Right lobe of liver (tissue), 6 donors: ENCODE measurements at regions not wholly inside any gene's neighbourhood (a gene's known extent, or its start where the extent isn't known, plus 50 kb on each side); places are given as distances from the start of the nearest gene placed in this dataset.

Source experiments
- ATAC-seq, 4 donors: fragments of 200-7000 bp; cut with Tn5 transposase; one replicate each; pipeline ENCODE4 v1.9.1; 2020; ENCODE audit warnings: mild to moderate bottlenecking in 4 of 4, moderate library complexity in 4 of 4
- DNase-seq, 3 donors: peaks; one replicate each; pipeline ENCODE4 v3.0.0-alpha.2; 2020
- H3K27ac ChIP-seq, 3 donors: fragments of 200-600 bp; one replicate each; pipeline ENCODE4 v1.8.0; 2022
- H3K27me3 ChIP-seq, 2 donors: fragments of 200-600 bp; one replicate each; pipeline ENCODE4 v1.8.0; 2022
- H3K36me3 ChIP-seq, 4 donors: fragments of 200-600 bp; sonication (generic) in 1 of 4; one replicate each; pipeline versions ENCODE4 v1.5.1 to v1.8.0; 2017 to 2022; ENCODE audit warnings: control low read depth in 1 of 4
- H3K4me1 ChIP-seq, 4 donors: fragments of 200-600 bp; sonication (generic) in 1 of 4; one replicate each; pipeline versions ENCODE4 v1.5.1 to v1.8.0; 2017 to 2022; ENCODE audit warnings: control low read depth in 1 of 4
- H3K4me3 ChIP-seq, 3 donors: fragments of 200-600 bp; one replicate each; pipeline ENCODE4 v1.8.0; 2022
- H3K9me3 ChIP-seq, 4 donors: fragments of 200-600 bp; sonication (generic) in 1 of 4; one replicate each; pipeline versions ENCODE4 v1.5.1 to v1.8.0; 2017 to 2022; ENCODE audit warnings: control low read depth in 1 of 4
- CTCF ChIP-seq, 4 donors: fragments of 200-600 bp in 3 of 4; fragments of 450-650 bp in 1 of 4; IDR thresholded peaks; one replicate each; pipeline versions ENCODE4 v1.5.1 to v1.8.0; 2016 to 2022; ENCODE audit warnings: antibody characterized with exemption in 4 of 4, mild to moderate bottlenecking in 2 of 4
- POLR2A ChIP-seq: fragments of 450-650 bp; IDR thresholded peaks from one replicate; pipeline ENCODE4 v1.6.1; 2017; ENCODE audit warnings: antibody characterized with exemption, mild to moderate bottlenecking
- WGBS: methylation state at CpG from one replicate; pipeline ENCODE4 v1.1.6; 2018; ENCODE audit warnings: low coverage, low lambda C conversion rate; ENCODE audit not compliant: insufficient coverage; ENCODE audit errors: missing lambda C conversion rate; 5-methylcytosine and 5-hydroxymethylcytosine counted together
- intact Hi-C, 2 donors: fragments of 100-400 bp; cut with DNase I; formaldehyde crosslinking; loops; one replicate each; pipeline versions ENCODE4 v1.11.2 to v1.14.1; 2022
- donor health status: DM: no; HTN: yes; CAD: no.
- donor health status: DM: no; HTN: no; CAD: no.
- donor health status: DM: no; HTN: no; CAD: no.
- donor health status: DM: no; HTN: yes; CAD: no.
- donor health status: DM: no; HTN: yes; CAD: no.

GRCh38 chr7:94258418-94259300, 136.0 kb upstream of the COL1A2 start:
- Histone ChIP-seq H3K4me3 (no peak overlapping the region), H3K27me3 (no peaks in the 10 kb centered on the region), H3K9me3 (no peaks in the 10 kb centered on the region), H3K36me3 (no peaks in the 10 kb centered on the region), H3K4me1 (no peaks in the 10 kb centered on the region), H3K27ac (no peak overlapping the region)
- no peak for DNase-seq
- ATAC-seq: no peak
- intact Hi-C loops: no loop called here
- TF ChIP-seq CTCF (IDR thresholded peaks at IDR 0.05): no peak
- no peak for TF ChIP-seq POLR2A
- WGBS: 66% methylated on average over 10 of the region's 11 CpGs

GRCh38 chr7:94261067-94261466, 133.6 kb upstream of the COL1A2 start:
- intact Hi-C loops: no loop called here
- Histone ChIP-seq H3K9me3 (no peaks in the 10 kb centered on the region), H3K4me3 (no peak overlapping the region), H3K27me3 (no peaks in the 10 kb centered on the region), H3K36me3 (no peaks in the 10 kb centered on the region), H3K4me1 (no peaks in the 10 kb centered on the region), H3K27ac (no peak overlapping the region)
- no peak for ATAC-seq
- 51% methylated on average over 6 of the region's 6 CpGs for WGBS
- no peak for TF ChIP-seq CTCF (IDR thresholded peaks at IDR 0.05)
- no peak for TF ChIP-seq POLR2A
- no peak for DNase-seq

GRCh38 chr7:94264756-94265155, 129.9 kb upstream of the COL1A2 start:
- no peaks in the 10 kb centered on the region for H3K27me3 ChIP-seq
- intact Hi-C loops: no loop called here
- no peak for DNase-seq
- H3K4me1 ChIP-seq: no peaks in the 10 kb centered on the region
- no peak for TF ChIP-seq POLR2A
- TF ChIP-seq CTCF (IDR thresholded peaks at IDR 0.05): no peak
- no peak for ATAC-seq
- no peak overlapping the region for H3K27ac ChIP-seq
- no peaks in the 10 kb centered on the region for H3K36me3 ChIP-seq
- no peak overlapping the region for H3K4me3 ChIP-seq
- no peaks in the 10 kb centered on the region for H3K9me3 ChIP-seq

- DNase-seq: no peak
- H3K4me1 ChIP-seq: no peaks in the 10 kb centered on the region
- H3K9me3 ChIP-seq: no peaks in the 10 kb centered on the region
- intact Hi-C loops: no loop called here
- no peak overlapping the region for H3K4me3 ChIP-seq
- ATAC-seq: no peak
- H3K27ac ChIP-seq: no peak overlapping the region
- 56% methylated on average over 2 of the region's 2 CpGs for WGBS
- H3K36me3 ChIP-seq: no peaks in the 10 kb centered on the region
- H3K27me3 ChIP-seq: no peaks in the 10 kb centered on the region
- no peak for TF ChIP-seq CTCF (IDR thresholded peaks at IDR 0.05)
- no peak for TF ChIP-seq POLR2A
Observed at GRCh38 chr7:94265456-94265855, 129.2 kb upstream of the COL1A2 start.
